ENCODE measurements at regions not wholly inside any gene's neighbourhood (a gene's known extent, or its start where the extent isn't known, plus 50 kb on each side); places are given as distances from the start of the nearest gene placed in this dataset.

GRCh38 chr1:30149226-30149625 is 574.2 kb downstream of the MATN1 start:
- TF ChIP-seq POLR2A (IDR thresholded peaks at IDR 0.05; ENCODE audit: low read depth, low read length) (no peak), POLR2AphosphoS5 (IDR thresholded peaks at IDR 0.05; ENCODE audit: low read depth, low read length) (no peak)
